NCI-H1048 (cell line): ENCODE measurements at regions not wholly inside any gene's neighbourhood (a gene's known extent, or its start where the extent isn't known, plus 50 kb on each side); places are given as distances from the start of the nearest gene placed in this dataset.

Source experiments
- DNase-seq: peaks from one replicate; lab custom pipeline; 2025; lab: John Stamatoyannopoulos, UW

GRCh38 chr4:43243433-43244116, 351.1 kb downstream of the GRXCR1 start:
- no peak for DNase-seq

DNA sequence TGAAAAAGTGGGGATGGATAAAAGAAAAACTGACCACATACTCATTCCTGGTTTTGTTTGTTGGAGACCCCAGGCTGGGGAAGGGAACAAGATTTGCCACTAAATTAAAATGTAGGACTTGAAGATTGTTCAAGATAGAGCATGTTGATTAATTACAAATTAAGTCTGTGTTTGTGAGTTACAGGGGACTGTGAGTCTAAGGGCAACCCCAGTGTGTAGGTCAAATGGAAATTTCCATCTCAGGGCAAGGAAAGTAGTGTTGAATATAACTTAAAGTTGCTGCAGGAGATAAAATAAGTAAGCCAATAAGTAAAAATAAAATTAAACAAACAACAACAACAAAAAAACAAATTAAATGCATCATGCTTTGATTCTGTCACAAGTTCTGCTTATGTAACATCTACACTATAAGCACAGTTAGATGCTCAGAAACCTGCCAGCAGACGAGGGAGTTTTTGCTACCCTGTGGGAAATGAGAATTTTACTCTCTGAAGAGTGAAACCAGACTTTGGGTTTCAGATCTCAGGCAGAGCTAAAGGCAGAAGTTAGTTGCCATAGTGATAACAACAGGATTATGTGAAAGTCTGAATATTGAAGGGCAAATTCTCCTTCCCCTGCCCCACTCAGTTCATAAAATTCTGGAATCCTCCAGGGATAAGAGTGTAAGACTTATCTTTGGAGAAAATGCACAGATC, 352.3 kb downstream of the GRXCR1 start:
- no peak for DNase-seq

DNA sequence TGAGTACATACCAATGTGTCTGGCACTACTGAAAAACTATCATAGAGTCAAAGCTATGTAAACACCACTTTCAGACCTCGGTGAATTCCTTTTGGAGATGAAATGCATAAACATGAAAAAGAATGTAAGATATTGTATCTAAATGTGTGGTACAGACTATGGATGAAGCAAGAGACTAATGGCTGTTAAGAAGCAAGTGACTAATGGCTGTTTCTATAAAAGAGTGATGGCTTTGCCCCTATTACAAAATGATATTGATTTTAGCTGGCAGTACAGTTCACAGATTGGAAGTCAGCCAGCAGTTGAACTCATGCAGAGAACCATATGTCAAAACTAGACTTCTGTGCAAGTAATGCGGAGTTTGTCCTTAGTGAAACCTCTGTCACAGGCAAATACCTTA, 359.3 kb downstream of the GRXCR1 start:
- DNase-seq: no peak

DNA sequence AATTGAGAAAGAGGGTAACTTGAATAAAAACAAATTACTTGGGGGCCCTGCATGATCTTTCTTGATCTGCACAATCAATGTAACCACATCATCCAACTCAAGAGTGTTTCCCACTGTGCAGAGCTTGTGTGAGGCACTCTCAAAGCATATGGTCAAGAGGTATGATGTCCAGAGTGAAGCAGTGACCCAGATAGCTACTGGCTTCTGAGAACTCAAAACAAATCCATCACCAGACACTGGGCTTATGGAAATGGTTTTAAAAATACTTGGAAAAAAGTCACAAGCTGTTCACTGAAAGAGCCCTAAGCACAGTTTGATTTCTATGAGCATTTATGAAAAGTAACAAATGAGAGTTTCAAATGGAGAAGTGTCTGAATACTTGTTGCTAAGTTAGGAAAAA, 361.0 kb downstream of the GRXCR1 start:
- DNase-seq: no peak

GRCh38 chr4:43264730-43265129, 372.2 kb downstream of the GRXCR1 start:
- DNase-seq: no peak

DNA sequence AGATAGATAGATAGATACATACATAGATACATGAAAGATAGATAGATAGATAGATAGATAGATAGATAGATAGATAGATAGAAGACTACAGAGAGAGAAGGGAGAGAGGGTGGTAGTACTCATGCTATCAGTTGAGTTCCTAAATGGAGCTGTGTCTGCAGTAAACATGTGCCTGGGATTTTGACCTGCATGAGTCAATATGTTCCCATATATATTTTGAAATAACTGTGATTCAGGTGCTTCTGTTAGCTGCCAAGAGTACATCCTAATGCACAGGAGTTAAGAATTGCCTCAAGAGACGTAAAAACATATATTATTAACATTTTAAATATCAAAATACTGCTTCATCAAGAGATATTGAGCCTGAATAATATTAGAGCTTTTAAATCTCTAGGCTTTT, 379.4 kb downstream of the GRXCR1 start:
- no peak for DNase-seq

GRCh38 chr4:43274376-43274775, 381.9 kb downstream of the GRXCR1 start:
- no peak for DNase-seq

DNA sequence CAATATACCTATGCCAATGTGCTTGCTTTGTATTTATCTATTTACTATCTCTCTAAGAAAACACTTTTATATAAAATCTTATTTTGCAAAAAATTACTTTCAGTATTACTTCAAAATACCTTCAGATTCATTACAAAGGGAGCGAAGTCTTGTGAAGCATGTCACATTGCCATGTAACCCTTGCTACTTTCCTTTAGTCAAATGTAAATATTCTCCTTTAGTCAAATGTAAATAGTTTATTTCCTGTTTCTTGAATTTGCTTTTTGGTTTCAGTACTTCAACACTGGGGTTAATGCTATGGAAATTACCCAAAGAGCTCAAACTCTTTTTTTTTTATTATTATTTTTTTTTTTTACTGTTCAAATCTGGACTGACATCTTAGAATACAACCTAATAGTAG, 383.3 kb downstream of the GRXCR1 start:
- no peak for DNase-seq

- no peak for DNase-seq
These were observed 383.8 kb downstream of the GRXCR1 start for GRCh38 chr4:43276321-43276720.

DNA sequence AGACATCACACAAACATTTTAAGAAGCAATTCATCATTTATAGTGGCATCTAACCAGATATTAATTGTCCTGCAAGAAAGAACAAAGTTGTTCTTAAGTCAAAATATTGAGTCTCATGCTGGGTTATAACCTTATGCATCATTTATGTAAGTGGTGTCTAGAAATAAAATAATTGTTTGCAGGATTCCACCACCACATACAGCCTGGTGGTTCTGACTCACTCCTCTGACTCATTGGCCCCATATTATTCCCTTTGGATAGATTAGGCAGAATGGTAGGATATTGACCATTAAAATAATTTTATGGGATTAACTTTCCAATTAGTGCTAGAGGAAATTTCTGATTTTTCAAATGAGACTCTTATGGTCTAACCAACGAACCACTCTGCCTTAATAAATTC, 384.5 kb downstream of the GRXCR1 start:
- DNase-seq: no peak

- no peak for DNase-seq
These were observed 390.0 kb downstream of the GRXCR1 start for GRCh38 chr4:43282534-43282933.

DNA sequence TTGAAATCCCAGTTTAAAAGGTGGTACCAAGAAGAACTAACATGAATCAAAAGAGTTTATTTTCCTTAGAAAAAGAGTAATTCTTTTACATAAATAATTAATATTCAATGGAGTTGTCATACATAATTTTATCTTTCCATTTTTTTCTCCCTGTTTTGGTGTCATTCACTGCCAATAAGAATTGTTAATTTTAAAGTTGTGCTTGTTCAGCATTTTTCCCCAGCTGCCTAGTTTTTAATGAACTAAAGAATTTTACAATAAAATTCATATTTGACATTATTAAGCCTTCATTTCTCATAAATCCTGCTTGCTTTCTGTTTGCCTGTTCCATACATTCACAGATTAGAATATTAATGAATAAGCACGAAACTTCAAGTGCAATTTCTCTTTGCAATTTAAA, 393.6 kb downstream of the GRXCR1 start:
- no peak for DNase-seq

DNA sequence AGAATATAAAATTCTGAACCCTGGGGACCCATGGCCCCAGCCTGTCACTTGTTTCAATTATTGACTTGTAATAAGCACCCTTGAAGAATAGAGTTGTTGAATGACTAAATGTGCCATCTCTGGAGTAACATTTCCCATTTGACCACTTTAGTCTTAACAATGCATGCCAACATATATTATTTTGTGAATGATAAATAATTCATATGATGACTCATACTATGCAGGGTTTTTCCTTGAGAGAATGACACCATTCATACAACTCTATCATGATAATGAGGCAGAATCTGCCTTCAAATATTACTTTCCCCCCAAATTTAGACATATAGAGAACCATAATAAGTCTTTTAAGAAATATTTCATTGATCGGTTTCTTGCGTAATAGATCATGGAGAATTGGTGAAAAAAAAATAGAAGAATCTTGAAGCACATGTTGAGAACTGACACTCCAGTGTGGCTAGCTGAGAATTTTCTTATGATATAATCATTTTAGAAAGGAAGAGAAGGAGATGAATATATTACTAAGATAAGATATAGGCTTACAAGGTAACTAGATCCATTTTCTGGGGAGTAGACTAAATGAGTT, 404.5 kb downstream of the GRXCR1 start:
- no peak for DNase-seq

- no peak for DNase-seq
These were observed 424.3 kb downstream of the GRXCR1 start for GRCh38 chr4:43316813-43317212.

GRCh38 chr4:43325220-43325967, 432.9 kb downstream of the GRXCR1 start:
- DNase-seq: no peak

DNA sequence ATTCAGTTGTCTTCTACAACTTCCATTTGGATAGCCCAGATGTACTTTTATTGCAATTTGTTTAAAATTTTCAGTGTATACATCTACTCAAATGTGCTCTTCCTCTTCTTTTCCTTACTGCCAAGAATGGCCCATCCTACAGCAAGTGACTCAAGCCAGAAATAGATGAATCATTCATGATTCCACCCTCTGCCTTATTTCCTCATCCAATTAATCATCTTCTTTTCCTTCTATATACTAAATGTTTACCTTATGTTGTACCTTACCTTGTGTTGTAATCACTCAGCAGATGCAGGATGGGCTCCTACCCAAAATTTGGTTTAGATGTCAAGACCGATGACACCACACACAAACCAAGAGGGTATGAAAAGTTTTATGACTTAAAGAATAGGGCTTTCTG, 437.8 kb downstream of the GRXCR1 start:
- DNase-seq: no peak

GRCh38 chr4:43331226-43332051, 438.9 kb downstream of the GRXCR1 start:
- DNase-seq: no peak

GRCh38 chr4:43332052-43332425, 439.5 kb downstream of the GRXCR1 start:
- no peak for DNase-seq

DNA sequence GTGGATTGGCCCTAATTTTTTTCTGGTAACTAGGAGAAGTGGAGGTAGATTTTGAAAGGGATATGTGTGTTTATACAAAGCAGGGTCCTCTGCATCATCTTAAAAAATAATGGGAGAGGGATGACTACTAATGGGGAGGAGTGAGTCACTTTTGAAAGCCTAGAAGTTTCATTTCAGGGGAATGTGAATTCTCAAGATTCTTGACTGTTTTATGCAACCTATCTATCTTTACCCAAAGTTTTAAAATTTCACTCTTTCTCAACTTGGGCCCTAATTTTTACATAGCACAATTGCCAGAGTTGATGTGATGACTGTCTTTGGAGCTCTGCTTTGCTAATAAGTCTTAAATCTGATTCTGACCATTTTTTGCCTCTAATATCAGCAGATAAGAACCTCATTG, 445.2 kb downstream of the GRXCR1 start:
- DNase-seq: no peak

GRCh38 chr4:43339435-43339834, 446.9 kb downstream of the GRXCR1 start:
- DNase-seq: no peak

DNA sequence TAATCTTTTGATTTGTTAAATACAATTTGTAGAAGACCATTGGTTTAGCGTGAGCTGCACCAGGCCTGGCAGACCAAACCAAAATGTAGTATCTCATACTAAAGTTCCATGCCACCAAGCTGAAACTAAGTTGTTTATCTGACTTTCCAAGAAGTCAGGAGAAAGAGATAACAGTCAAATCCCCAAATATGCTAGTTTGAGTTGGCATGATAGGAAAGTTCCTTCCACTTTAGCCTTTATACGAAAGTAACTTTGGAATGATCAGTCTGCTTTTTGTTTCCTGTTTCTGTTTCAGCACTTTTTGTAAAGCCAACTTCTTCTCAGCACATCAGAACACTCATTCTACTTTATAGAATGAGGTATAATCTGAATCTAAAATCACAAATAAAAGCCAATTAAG, 449.2 kb downstream of the GRXCR1 start:
- no peak for DNase-seq

DNA sequence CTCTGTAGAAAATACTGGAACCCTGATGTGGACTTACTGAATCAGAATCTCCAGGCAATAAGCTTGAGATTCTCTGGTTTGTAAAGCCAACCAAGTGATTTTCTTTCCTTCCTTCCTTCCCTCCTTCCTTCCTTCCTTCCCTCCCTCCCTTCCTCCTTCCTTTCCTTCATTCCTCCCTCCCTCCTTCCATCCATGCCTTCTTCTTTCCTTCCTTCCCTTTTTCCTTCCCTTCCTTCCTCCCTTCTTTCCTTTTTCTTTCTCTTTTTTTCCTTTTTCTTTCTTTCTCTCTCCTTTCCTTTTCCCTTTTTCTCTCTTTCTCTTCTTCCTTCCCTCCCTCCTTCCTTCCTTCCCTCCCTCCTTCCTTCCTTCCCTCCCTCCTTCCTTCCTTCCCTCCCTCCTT, 450.8 kb downstream of the GRXCR1 start:
- no peak for DNase-seq
